ENCODE measurements at regions not wholly inside any gene's neighbourhood (a gene's known extent, or its start where the extent isn't known, plus 50 kb on each side); places are given as distances from the start of the nearest gene placed in this dataset.
"Not testable (repeated sequence)": the region's sequence is repeated elsewhere in the genome, so short reads cannot be mapped to it uniquely, and the experiment has no call there.

GRCh38 chr1:220942278-220942677, 63.0 kb downstream of the HLX start:
- Histone ChIP-seq H3K4me1 (ENCODE audit: control insufficient read depth, insufficient read depth, low read length) (no peaks in the 10 kb centered on the region), H3K4me3 (ENCODE audit: low read depth, low read length) (no peak overlapping the region), H3K36me3 (ENCODE audit: control insufficient read depth, insufficient read depth, low read length) (no peaks in the 10 kb centered on the region), H3K9ac (ENCODE audit: low read depth, low read length) (no peak overlapping the region), H3K27me3 (ENCODE audit: control insufficient read depth, insufficient read depth, low read length) (no peaks in the 10 kb centered on the region), H3K9me3 (ENCODE audit: control insufficient read depth, insufficient read depth, low read length) (no peaks in the 10 kb centered on the region)

- not testable (repeated sequence) for H3K4me1 ChIP-seq (ENCODE audit: control insufficient read depth, insufficient read depth, low read length); H3K27me3 ChIP-seq (ENCODE audit: control insufficient read depth, insufficient read depth, low read length); H3K4me3 ChIP-seq (ENCODE audit: low read depth, low read length); H3K36me3 ChIP-seq (ENCODE audit: control insufficient read depth, insufficient read depth, low read length); H3K9ac ChIP-seq (ENCODE audit: low read depth, low read length); H3K9me3 ChIP-seq (ENCODE audit: control insufficient read depth, insufficient read depth, low read length)
Measured at GRCh38 chr1:220942914-220943313, 63.7 kb downstream of the HLX start.

DNA sequence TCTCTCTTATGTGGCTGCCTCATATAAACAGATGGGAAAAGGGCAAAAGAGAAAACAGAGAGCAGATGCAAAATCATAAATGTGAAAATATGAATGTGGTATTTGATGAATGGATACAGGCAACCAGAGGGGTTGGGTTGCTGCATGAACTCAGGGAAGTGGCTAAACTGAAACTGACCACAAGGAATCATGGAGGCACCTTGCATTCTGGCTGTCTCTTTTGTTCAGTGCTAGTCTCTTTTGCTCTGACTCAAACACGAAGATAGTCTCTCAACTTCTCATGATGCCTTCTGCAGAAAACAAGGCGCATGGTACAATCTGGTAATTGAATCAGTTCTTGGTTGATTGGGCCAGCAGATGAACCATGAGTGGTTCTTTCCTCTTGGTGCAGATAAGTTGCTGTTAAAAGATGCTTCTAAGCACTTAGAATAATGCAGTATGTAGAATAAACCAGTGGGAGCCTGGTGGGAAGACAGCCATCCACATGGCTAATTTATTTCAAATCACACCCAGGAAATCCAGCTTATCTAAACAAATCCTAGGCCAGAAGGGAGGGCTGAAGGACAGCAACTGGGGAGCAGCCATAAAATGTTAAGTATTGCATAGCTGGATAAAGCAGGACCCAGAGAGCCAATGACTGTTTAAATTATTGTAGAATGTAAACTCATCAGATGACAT, 64.2 kb downstream of the HLX start:
- H3K9ac ChIP-seq (ENCODE audit: low read depth, low read length) = no peak overlapping the region
- no peaks in the 10 kb centered on the region for H3K27me3 ChIP-seq (ENCODE audit: control insufficient read depth, insufficient read depth, low read length)
- H3K4me1 ChIP-seq (ENCODE audit: control insufficient read depth, insufficient read depth, low read length) = no peaks in the 10 kb centered on the region
- H3K9me3 ChIP-seq (ENCODE audit: control insufficient read depth, insufficient read depth, low read length) = no peaks in the 10 kb centered on the region
- no peak overlapping the region for H3K4me3 ChIP-seq (ENCODE audit: low read depth, low read length)
- H3K36me3 ChIP-seq (ENCODE audit: control insufficient read depth, insufficient read depth, low read length) = no peaks in the 10 kb centered on the region

DNA sequence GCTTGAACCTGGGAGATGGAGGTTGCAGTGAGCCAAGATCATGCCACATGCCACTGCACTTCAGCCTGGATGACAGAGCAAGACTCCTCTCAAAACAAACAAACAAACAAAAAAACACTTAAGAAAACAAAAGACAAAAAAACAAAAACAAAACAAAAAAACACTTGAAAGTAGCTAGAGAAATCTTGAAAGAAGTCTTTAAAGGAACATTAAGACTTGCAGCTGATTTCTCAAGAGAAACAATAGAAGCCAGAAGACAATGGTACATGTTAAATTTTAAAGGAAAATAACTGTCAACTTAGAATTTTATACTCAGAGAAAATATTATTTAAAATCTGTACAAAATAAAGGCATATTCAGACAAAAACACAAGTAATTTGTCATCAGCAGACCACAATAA, 71.3 kb downstream of the HLX start:
- Histone ChIP-seq H3K27me3 (ENCODE audit: control insufficient read depth, insufficient read depth, low read length) (no peaks in the 10 kb centered on the region), H3K4me3 (ENCODE audit: low read depth, low read length) (no peak overlapping the region), H3K4me1 (ENCODE audit: control insufficient read depth, insufficient read depth, low read length) (no peaks in the 10 kb centered on the region), H3K9ac (ENCODE audit: low read depth, low read length) (no peak overlapping the region), H3K36me3 (ENCODE audit: control insufficient read depth, insufficient read depth, low read length) (no peaks in the 10 kb centered on the region), H3K9me3 (ENCODE audit: control insufficient read depth, insufficient read depth, low read length) (no peaks in the 10 kb centered on the region)

DNA sequence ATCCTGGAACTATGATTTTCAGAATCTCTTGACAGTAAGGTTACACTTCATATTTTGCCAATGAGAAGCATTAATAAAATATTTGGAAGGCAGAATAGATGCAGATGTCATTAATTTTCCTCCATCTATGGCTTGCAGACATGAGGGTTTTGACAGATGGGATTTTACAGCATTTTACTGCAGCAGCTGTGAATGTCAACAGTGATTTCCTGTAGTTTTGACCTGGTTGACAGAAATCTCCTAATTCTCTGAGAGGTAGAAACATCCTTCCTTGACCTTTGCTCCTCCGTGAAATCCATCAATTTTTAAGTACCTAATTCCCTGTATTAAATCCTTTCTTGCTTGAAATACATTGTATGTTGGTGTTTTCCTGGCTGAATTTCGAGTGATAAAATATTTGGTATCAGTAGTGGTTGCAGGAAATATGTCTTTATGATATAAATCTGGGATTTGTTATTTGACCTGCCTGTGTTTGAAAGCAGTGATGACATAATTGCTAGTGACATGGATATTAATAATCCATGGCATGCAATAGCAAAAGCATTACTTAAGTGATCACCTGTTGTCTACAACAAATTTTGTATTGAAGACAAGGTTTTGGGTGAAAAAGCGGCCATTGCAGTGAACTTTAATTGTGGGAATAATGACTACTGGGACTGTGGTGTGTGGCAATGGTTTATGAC, 73.9 kb downstream of the HLX start:
- H3K9me3 ChIP-seq (ENCODE audit: control insufficient read depth, insufficient read depth, low read length) = no peaks in the 10 kb centered on the region
- H3K4me3 ChIP-seq (ENCODE audit: low read depth, low read length) = no peak overlapping the region
- H3K4me1 ChIP-seq (ENCODE audit: control insufficient read depth, insufficient read depth, low read length) = no peaks in the 10 kb centered on the region
- no peaks in the 10 kb centered on the region for H3K27me3 ChIP-seq (ENCODE audit: control insufficient read depth, insufficient read depth, low read length)
- H3K36me3 ChIP-seq (ENCODE audit: control insufficient read depth, insufficient read depth, low read length) = no peaks in the 10 kb centered on the region
- H3K9ac ChIP-seq (ENCODE audit: low read depth, low read length) = no peak overlapping the region

GRCh38 chr1:220954321-220955075, 75.3 kb downstream of the HLX start:
- Histone ChIP-seq H3K9me3 (ENCODE audit: control insufficient read depth, insufficient read depth, low read length) (no peaks in the 10 kb centered on the region), H3K27me3 (ENCODE audit: control insufficient read depth, insufficient read depth, low read length) (no peaks in the 10 kb centered on the region), H3K4me3 (ENCODE audit: low read depth, low read length) (no peak overlapping the region), H3K36me3 (ENCODE audit: control insufficient read depth, insufficient read depth, low read length) (no peaks in the 10 kb centered on the region), H3K9ac (ENCODE audit: low read depth, low read length) (no peak overlapping the region), H3K4me1 (ENCODE audit: control insufficient read depth, insufficient read depth, low read length) (no peaks in the 10 kb centered on the region)

GRCh38 chr1:220955116-220955515, 75.9 kb downstream of the HLX start:
- no peaks in the 10 kb centered on the region for H3K4me1 ChIP-seq (ENCODE audit: control insufficient read depth, insufficient read depth, low read length)
- no peaks in the 10 kb centered on the region for H3K27me3 ChIP-seq (ENCODE audit: control insufficient read depth, insufficient read depth, low read length)
- H3K9ac ChIP-seq (ENCODE audit: low read depth, low read length) = no peak overlapping the region
- H3K9me3 ChIP-seq (ENCODE audit: control insufficient read depth, insufficient read depth, low read length) = no peaks in the 10 kb centered on the region
- no peaks in the 10 kb centered on the region for H3K36me3 ChIP-seq (ENCODE audit: control insufficient read depth, insufficient read depth, low read length)
- no peak overlapping the region for H3K4me3 ChIP-seq (ENCODE audit: low read depth, low read length)

DNA sequence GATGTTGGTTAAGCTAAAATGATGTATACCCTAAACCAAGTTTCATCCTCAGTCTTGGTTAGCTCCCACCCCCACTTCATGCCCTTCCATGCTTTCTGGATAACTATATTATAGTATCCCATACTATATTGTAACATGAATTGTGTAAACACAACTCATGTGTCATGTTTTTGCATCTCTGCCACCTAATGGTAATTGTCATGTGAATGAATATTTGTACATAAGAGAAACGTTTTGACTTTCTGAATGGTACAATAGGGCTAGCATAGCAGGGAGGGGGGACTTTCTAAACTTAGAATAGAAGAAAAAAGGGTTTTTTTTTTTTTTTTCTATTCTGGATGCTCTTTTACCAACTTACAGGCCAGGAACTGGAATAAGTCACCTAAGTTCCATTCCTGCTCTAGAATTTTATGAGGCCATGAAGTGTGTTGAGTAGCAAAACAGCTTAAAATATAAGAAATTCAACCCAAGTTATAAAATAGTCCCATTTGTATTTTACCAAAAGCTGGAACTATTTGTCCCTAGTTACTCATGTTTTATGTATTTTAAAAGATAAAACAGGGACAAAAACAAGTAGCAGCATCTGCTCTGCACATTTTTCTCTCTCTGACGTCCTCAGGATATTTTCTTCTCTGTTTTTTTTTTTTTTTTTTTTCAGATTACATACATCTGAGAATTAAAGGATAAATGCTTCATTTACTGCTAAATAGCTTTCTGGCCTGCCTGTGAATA, 77.4 kb downstream of the HLX start:
- Histone ChIP-seq H3K9me3 (ENCODE audit: control insufficient read depth, insufficient read depth, low read length) (no peaks in the 10 kb centered on the region), H3K27me3 (ENCODE audit: control insufficient read depth, insufficient read depth, low read length) (no peaks in the 10 kb centered on the region), H3K9ac (ENCODE audit: low read depth, low read length) (no peak overlapping the region), H3K4me1 (ENCODE audit: control insufficient read depth, insufficient read depth, low read length) (no peaks in the 10 kb centered on the region), H3K4me3 (ENCODE audit: low read depth, low read length) (no peak overlapping the region), H3K36me3 (ENCODE audit: control insufficient read depth, insufficient read depth, low read length) (no peaks in the 10 kb centered on the region)

- no peaks in the 10 kb centered on the region for H3K9me3 ChIP-seq (ENCODE audit: control insufficient read depth, insufficient read depth, low read length)
- no peaks in the 10 kb centered on the region for H3K36me3 ChIP-seq (ENCODE audit: control insufficient read depth, insufficient read depth, low read length)
- no peak overlapping the region for H3K9ac ChIP-seq (ENCODE audit: low read depth, low read length)
- H3K4me1 ChIP-seq (ENCODE audit: control insufficient read depth, insufficient read depth, low read length) = no peaks in the 10 kb centered on the region
- no peak overlapping the region for H3K4me3 ChIP-seq (ENCODE audit: low read depth, low read length)
- no peaks in the 10 kb centered on the region for H3K27me3 ChIP-seq (ENCODE audit: control insufficient read depth, insufficient read depth, low read length)
Measured at GRCh38 chr1:220957233-220957605, 78.0 kb downstream of the HLX start.

- no peaks in the 10 kb centered on the region for H3K4me1 ChIP-seq (ENCODE audit: control insufficient read depth, insufficient read depth, low read length)
- H3K4me3 ChIP-seq (ENCODE audit: low read depth, low read length) = no peak overlapping the region
- H3K9ac ChIP-seq (ENCODE audit: low read depth, low read length) = no peak overlapping the region
- no peaks in the 10 kb centered on the region for H3K9me3 ChIP-seq (ENCODE audit: control insufficient read depth, insufficient read depth, low read length)
- no peaks in the 10 kb centered on the region for H3K27me3 ChIP-seq (ENCODE audit: control insufficient read depth, insufficient read depth, low read length)
- no peaks in the 10 kb centered on the region for H3K36me3 ChIP-seq (ENCODE audit: control insufficient read depth, insufficient read depth, low read length)
Measured at GRCh38 chr1:220958234-220958633, 79.0 kb downstream of the HLX start.

DNA sequence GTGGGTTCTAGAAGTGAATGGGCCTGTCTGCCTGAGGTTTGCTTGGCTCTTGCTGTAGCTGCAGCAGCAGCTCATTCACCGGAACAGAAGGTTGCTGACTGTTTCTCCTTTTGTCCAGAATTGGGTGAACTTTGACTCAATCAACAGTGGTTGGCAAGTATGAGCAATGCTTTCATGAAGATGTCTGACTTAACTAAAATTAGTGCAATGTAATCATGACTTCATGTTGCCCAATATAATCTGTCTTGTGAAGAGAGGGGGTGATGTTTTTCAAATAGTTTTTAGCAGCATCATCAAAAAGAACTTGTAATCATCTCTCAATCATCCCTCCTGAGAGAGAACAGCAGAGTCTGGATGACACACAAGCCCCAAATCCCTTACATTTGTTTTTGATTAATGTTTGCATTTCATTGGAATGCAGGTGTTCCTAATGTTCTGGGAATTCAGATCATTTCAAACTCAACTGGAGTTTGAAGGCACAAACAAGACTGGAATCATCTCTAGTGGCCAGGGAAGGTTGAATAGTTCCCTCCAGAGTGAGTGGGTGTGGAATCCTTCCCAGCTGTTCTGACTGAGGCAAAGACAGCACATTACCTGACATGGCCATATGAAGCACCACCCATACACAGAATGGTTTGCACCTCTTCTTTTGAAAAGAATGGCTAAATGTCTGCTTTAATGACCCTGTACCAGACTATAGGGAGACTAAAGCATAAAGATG, 82.9 kb downstream of the HLX start:
- no peak overlapping the region for H3K9ac ChIP-seq (ENCODE audit: low read depth, low read length)
- H3K4me1 ChIP-seq (ENCODE audit: control insufficient read depth, insufficient read depth, low read length) = no peaks in the 10 kb centered on the region
- H3K9me3 ChIP-seq (ENCODE audit: control insufficient read depth, insufficient read depth, low read length) = no peaks in the 10 kb centered on the region
- H3K27me3 ChIP-seq (ENCODE audit: control insufficient read depth, insufficient read depth, low read length) = no peaks in the 10 kb centered on the region
- H3K36me3 ChIP-seq (ENCODE audit: control insufficient read depth, insufficient read depth, low read length) = no peaks in the 10 kb centered on the region
- H3K4me3 ChIP-seq (ENCODE audit: low read depth, low read length) = no peak overlapping the region
